ENCODE measurements at regions not wholly inside any gene's neighbourhood (a gene's known extent, or its start where the extent isn't known, plus 50 kb on each side); places are given as distances from the start of the nearest gene placed in this dataset.

DNA sequence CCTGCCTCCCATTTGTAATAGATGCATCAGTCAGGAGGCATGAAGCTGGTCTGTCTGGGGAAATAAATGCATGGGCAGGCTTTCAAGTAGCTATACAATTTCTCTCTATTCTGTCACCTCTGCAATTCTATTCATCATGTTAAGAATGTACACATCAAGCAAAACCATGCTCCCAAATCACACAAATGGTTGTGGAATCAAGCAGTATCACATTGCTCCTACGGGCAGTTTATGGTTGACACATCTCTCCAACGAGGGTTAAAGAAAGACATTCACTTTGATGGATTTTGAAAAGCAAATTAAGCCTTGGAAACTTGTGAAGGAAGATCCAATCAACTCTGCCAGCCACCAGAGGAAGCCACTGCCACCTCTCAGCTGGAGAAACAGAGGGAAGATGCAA, 1277.4 kb upstream of the TMEM132C start:
- H3K4me1 ChIP-seq, result no peaks in the 10 kb centered on the region
- no peak overlapping the region for H3K4me3 ChIP-seq
- no peak overlapping the region for H3K27ac ChIP-seq
- intact Hi-C loops (cut with DNase I), result no loop called here
- H3K36me3 ChIP-seq, result no peaks in the 10 kb centered on the region
- no peak for TF ChIP-seq POLR2A (IDR thresholded peaks at IDR 0.05)
- TF ChIP-seq, protein P1, sequence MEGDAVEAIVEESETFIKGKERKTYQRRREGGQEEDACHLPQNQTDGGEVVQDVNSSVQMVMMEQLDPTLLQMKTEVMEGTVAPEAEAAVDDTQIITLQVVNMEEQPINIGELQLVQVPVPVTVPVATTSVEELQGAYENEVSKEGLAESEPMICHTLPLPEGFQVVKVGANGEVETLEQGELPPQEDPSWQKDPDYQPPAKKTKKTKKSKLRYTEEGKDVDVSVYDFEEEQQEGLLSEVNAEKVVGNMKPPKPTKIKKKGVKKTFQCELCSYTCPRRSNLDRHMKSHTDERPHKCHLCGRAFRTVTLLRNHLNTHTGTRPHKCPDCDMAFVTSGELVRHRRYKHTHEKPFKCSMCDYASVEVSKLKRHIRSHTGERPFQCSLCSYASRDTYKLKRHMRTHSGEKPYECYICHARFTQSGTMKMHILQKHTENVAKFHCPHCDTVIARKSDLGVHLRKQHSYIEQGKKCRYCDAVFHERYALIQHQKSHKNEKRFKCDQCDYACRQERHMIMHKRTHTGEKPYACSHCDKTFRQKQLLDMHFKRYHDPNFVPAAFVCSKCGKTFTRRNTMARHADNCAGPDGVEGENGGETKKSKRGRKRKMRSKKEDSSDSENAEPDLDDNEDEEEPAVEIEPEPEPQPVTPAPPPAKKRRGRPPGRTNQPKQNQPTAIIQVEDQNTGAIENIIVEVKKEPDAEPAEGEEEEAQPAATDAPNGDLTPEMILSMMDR (IDR thresholded peaks at IDR 0.05), result no peak
- no peaks in the 10 kb centered on the region for H3K9me3 ChIP-seq
- DNase-seq, result no peak
- WGBS, 2 donors, result 10 to 47% methylated on average over 2 of the region's 2 CpGs
- H3K27me3 ChIP-seq, result no peaks in the 10 kb centered on the region

DNA sequence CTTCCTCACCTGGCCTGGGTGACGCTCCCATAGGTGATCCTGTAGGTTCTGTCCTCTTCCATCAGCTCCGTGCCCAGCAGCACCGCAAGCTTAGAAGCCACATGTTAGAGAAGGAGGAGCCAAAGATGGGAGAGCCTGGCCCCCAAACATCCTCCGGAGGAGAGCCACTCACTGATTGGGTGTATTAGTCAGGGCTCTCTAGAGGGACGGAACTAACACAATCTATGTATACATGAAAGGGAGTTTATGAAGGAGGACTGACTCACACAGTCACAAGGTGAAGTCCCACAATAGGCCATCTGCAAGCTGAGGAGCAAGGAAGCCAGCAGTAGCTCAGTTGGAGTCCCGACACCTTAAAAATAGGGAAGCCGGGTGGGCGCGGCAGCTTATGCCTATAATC, 1273.1 kb upstream of the TMEM132C start:
- Histone ChIP-seq H3K27ac (no peak overlapping the region), H3K4me1 (no peaks in the 10 kb centered on the region), H3K36me3 (no peaks in the 10 kb centered on the region), H3K9me3 (no peaks in the 10 kb centered on the region), H3K27me3 (no peaks in the 10 kb centered on the region), H3K4me3 (no peak overlapping the region)
- DNase-seq, result no peak
- TF ChIP-seq, protein P1 (IDR thresholded peaks at IDR 0.05), result no peak
- TF ChIP-seq POLR2A (IDR thresholded peaks at IDR 0.05), result no peak
- 96 to 97% methylated on average over 7 to 9 of the region's 9 CpGs for WGBS, 2 donors
- intact Hi-C loops (cut with DNase I), result no loop called here

DNA sequence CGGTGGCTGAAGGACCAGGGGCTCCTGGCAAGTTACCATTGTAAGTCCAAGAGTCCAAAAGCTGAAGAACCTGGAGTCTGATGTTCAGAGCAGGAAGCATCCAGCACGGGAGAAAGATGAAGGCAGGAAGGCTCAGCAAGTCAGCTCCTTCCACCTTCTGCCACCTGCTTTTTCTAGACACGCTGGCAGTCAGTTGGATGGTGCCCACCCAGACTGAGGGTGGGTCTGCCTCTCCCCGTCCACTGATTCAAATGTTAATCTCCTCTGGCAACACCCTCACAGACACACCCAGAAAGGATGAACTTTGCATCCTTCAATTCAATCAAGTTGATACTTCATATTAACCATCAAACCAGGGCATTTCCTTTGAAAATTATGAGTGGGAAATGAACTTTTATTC, 1272.4 kb upstream of the TMEM132C start:
- DNase-seq, result no peak
- TF ChIP-seq, protein P1 (IDR thresholded peaks at IDR 0.05), result no peak
- TF ChIP-seq POLR2A (IDR thresholded peaks at IDR 0.05), result no peak
- H3K27ac ChIP-seq, result no peak overlapping the region
- intact Hi-C loops (cut with DNase I), result no loop called here
- no peaks in the 10 kb centered on the region for H3K36me3 ChIP-seq
- no peaks in the 10 kb centered on the region for H3K4me1 ChIP-seq
- no peaks in the 10 kb centered on the region for H3K27me3 ChIP-seq
- H3K4me3 ChIP-seq, result no peak overlapping the region
- WGBS, 2 donors, result 57 to 63% methylated on average over 4 of the region's 4 CpGs
- H3K9me3 ChIP-seq, result no peaks in the 10 kb centered on the region

DNA sequence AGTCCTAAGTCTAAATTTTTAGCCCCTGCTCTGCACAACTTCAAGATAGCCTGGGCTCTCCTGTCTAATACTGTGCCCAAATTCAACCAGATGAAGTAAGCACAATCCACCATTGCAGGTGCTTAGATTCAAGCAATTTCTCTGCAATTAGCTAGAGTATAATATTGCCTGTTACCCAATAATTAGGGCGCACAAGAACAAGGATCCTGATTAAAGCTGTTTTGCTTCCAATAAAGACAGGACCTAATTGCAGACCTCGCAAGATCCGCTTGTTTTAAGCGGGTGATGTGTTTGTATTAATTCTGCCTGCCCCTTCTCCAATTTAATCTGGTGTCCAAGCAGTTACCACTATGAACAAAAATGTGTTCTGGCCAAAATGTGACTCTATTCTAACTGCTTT, 1268.9 kb upstream of the TMEM132C start:
- peaks cover 0 to 5% (median 0%) of the 10 kb centered on the region in 4 donors for H3K27me3 ChIP-seq
- no peak for DNase-seq
- 87 to 92% methylated on average over 4 of the region's 4 CpGs for WGBS, 2 donors
- no peaks in the 10 kb centered on the region for H3K4me1 ChIP-seq
- TF ChIP-seq POLR2A (IDR thresholded peaks at IDR 0.05), result no peak
- TF ChIP-seq, protein P1 (IDR thresholded peaks at IDR 0.05), result no peak
- H3K36me3 ChIP-seq, result no peaks in the 10 kb centered on the region
- H3K9me3 ChIP-seq, result no peaks in the 10 kb centered on the region
- no peak overlapping the region for H3K4me3 ChIP-seq
- intact Hi-C loops (cut with DNase I), result no loop called here
- H3K27ac ChIP-seq, result no peak overlapping the region

DNA sequence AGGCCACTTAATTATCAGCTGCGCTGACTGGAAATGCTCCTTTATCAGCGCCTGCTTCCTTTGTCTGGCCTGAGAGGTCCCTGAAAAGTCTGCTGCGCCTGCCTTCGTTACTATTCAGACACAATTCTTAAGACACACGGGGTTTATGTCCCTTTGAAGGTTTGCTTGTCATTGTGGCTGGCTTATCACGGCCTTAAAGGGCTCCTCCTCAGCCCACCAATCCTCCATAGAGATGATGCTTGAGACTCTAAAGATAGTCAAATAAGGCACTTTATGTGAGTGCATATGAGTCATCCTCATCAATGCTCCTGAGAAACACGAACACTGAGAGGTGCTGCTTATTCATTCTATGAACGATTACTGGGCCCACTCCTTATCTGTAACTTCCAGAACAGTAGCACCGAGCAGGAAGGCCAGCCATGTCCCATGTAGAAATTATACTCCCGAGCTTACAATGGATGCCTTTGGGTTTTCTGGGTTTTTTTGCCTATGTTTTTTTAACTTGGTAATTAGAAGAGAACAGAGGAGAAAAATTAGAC, 1268.2 kb upstream of the TMEM132C start:
- no peaks in the 10 kb centered on the region for H3K36me3 ChIP-seq
- WGBS, 2 donors, result 54 to 63% methylated on average over 10 of the region's 10 CpGs
- no peaks in the 10 kb centered on the region for H3K9me3 ChIP-seq
- intact Hi-C loops (cut with DNase I), result no loop called here
- DNase-seq, result no peak
- H3K4me3 ChIP-seq, result no peak overlapping the region
- H3K27me3 ChIP-seq, result peaks cover 0 to 5% (median 0%) of the 10 kb centered on the region in 4 donors
- no peaks in the 10 kb centered on the region for H3K4me1 ChIP-seq
- TF ChIP-seq, protein P1 (IDR thresholded peaks at IDR 0.05), result no peak
- no peak for TF ChIP-seq POLR2A (IDR thresholded peaks at IDR 0.05)
- H3K27ac ChIP-seq, result no peak overlapping the region
